Inflammatory macrophage treated with lipopolysaccharide for 4 hours (primary cell): ENCODE measurements at regions not wholly inside any gene's neighbourhood (a gene's known extent, or its start where the extent isn't known, plus 50 kb on each side); places are given as distances from the start of the nearest gene placed in this dataset.

ENCODE experiments used
- DNase-seq: peaks from one replicate; pipeline ENCODE4 v3.0.0-alpha.2; 2020

DNA sequence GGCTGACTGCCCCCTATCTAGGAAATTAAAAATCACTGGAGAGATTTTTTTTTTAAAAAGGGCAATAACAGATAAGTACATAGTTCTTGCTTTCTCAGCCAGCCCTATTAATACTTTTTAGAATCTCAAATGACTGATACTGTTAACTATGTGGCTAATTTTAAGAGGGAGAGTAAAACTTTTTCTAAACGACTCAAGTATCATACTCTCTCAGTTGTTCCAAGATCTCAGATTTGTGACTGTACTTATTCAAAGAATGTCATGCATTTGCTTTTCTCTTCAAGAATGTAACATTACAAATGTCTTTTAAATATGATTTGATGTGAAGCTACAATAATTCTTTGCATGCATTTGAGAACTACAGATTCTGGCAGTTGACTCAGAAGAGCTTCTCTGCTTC is 55.4 kb upstream of the RAB11FIP2 start:
- DNase-seq = no peak

- no peak for DNase-seq
Observed at GRCh38 chr10:118101501-118101900, 54.8 kb upstream of the RAB11FIP2 start.
